ENCODE measurements at regions not wholly inside any gene's neighbourhood (a gene's known extent, or its start where the extent isn't known, plus 50 kb on each side); places are given as distances from the start of the nearest gene placed in this dataset.

GRCh38 chr5:98433022-98433421 is 340.4 kb upstream of the RGMB start:
- ChIA-PET POLR2A (no interaction called here), CTCF (interaction anchor here (2.1 kb wide), 1 partner anchor 11 kb away, joined by 9 read pairs; no protein-coding TSS in a partner anchor)
- DNase-seq (ENCODE audit: extremely low spot score): no peak
- TF ChIP-seq, protein P1, sequence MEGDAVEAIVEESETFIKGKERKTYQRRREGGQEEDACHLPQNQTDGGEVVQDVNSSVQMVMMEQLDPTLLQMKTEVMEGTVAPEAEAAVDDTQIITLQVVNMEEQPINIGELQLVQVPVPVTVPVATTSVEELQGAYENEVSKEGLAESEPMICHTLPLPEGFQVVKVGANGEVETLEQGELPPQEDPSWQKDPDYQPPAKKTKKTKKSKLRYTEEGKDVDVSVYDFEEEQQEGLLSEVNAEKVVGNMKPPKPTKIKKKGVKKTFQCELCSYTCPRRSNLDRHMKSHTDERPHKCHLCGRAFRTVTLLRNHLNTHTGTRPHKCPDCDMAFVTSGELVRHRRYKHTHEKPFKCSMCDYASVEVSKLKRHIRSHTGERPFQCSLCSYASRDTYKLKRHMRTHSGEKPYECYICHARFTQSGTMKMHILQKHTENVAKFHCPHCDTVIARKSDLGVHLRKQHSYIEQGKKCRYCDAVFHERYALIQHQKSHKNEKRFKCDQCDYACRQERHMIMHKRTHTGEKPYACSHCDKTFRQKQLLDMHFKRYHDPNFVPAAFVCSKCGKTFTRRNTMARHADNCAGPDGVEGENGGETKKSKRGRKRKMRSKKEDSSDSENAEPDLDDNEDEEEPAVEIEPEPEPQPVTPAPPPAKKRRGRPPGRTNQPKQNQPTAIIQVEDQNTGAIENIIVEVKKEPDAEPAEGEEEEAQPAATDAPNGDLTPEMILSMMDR (IDR thresholded peaks at IDR 0.05; ENCODE audit: control extremely low read depth, extremely low read depth, low read depth, missing control alignments): no peak

DNA sequence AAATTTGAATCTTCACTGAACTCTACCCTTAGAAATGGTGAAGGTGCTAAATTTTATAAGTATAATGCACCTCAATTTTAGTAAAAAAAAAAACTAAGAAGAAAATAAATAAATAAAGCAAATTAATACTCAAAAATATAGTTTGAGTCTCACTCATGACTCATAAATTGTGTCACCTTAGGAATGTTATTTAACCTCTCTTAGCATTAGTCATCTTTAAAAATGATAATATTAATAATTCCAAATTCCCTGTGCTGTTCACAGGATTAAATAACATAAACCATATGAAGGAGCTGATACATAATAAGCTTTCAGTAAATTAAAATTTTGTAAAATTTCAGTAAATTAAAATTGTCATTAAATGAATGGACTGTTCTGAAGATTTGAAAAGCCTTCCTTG is 339.8 kb upstream of the RGMB start:
- no peak for DNase-seq (ENCODE audit: extremely low spot score)
- CTCF ChIA-PET: interaction anchor here (0.8 kb wide), 1 partner anchor 14 kb away, joined by 3 read pairs; no protein-coding TSS in a partner anchor
- POLR2A ChIA-PET: no interaction called here
- TF ChIP-seq, protein P1 (IDR thresholded peaks at IDR 0.05; ENCODE audit: control extremely low read depth, extremely low read depth, low read depth, missing control alignments): no peak

DNA sequence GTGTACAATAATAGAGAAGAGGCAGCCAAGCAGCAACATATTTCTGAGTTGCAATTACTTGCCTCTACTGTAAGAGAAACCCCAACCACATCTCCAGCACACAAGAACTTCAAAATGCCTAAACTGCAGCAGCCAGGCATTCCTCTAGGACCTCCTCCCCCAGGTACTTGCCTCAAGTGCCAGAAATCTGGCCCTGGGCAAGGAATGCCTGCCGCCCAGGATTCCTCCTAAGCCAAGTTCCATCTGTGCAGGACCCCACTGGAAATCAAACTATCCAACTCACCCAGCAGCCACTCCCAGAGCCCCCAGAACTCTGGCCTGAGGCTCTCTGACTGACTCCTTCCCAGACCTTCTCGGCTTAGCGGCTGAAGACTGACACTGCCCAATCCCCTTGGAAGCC is 336.8 kb upstream of the RGMB start:
- POLR2A ChIA-PET: no interaction called here
- DNase-seq (ENCODE audit: extremely low spot score): no peak
- CTCF ChIA-PET: interaction anchor here (1.6 kb wide), 1 partner anchor 13 kb away, joined by 3 read pairs; no protein-coding TSS in a partner anchor
- TF ChIP-seq, protein P1 (IDR thresholded peaks at IDR 0.05; ENCODE audit: control extremely low read depth, extremely low read depth, low read depth, missing control alignments): no peak

DNA sequence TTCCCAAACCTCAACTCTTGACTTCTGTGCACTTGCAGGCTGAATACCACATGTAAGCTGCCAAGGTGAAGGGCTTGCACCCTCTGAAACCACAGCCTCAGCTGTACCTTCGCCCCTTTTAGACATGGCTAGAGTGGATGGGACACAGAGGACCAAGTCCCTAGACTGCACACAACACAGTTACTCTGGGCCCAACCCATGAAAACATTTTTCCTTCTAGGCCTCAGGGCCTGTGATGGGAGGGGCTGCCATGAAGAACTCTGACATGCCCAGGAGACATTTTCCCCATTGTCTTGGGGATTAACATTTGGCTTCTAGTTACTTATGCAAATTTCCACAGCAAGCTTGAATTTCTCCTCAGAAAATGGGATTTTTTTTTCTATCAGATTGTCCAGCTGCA is 331.0 kb upstream of the RGMB start:
- no peak for DNase-seq (ENCODE audit: extremely low spot score)
- TF ChIP-seq, protein P1 (IDR thresholded peaks at IDR 0.05; ENCODE audit: control extremely low read depth, extremely low read depth, low read depth, missing control alignments): no peak
- CTCF ChIA-PET: no interaction called here
- POLR2A ChIA-PET: no interaction called here

- no peak for DNase-seq (ENCODE audit: extremely low spot score)
- CTCF ChIA-PET: interaction anchor here (1.0 to 1.9 kb wide), 2 partner anchors 13 to 16 kb away, joined by 4 read pairs; no protein-coding TSS in a partner anchor
- POLR2A ChIA-PET: no interaction called here
- TF ChIP-seq, protein P1 (IDR thresholded peaks at IDR 0.05; ENCODE audit: control extremely low read depth, extremely low read depth, low read depth, missing control alignments): no peak
Measured at GRCh38 chr5:98443881-98444280, 329.6 kb upstream of the RGMB start.

GRCh38 chr5:98453296-98453695 is 320.2 kb upstream of the RGMB start:
- ChIA-PET POLR2A (no interaction called here), CTCF (no interaction called here)
- DNase-seq (ENCODE audit: extremely low spot score): no peak
- TF ChIP-seq, protein P1 (IDR thresholded peaks at IDR 0.05; ENCODE audit: control extremely low read depth, extremely low read depth, low read depth, missing control alignments): no peak

GRCh38 chr5:98454407-98454806 is 319.1 kb upstream of the RGMB start:
- ChIA-PET CTCF (no interaction called here), POLR2A (no interaction called here)
- no peak for DNase-seq (ENCODE audit: extremely low spot score)
- TF ChIP-seq, protein P1 (IDR thresholded peaks at IDR 0.05; ENCODE audit: control extremely low read depth, extremely low read depth, low read depth, missing control alignments): no peak

Data from GM10248 (cell line).